ENCODE measurements at regions not wholly inside any gene's neighbourhood (a gene's known extent, or its start where the extent isn't known, plus 50 kb on each side); places are given as distances from the start of the nearest gene placed in this dataset.

GRCh38 chr1:203937678-203938330, 76.4 kb downstream of the SNRPE start:
- no peak for TF ChIP-seq CTCF (IDR thresholded peaks at IDR 0.05; ENCODE audit: control extremely low read depth, extremely low read depth)
- Histone ChIP-seq H3K9me3 (ENCODE audit: control insufficient read depth in 4 of 4, insufficient read depth in 3 of 4, low read length in 3 of 4) (no peaks in the 10 kb centered on the region), H3K4me3 (no peak overlapping the region), H3K27ac (ENCODE audit: low read depth in 1 of 2, low read length in 1 of 2) (no peak overlapping the region), H3K36me3 (ENCODE audit: control insufficient read depth in 4 of 4, insufficient read depth in 4 of 4, low read length in 4 of 4) (no peaks in the 10 kb centered on the region), H3K9ac (ENCODE audit: insufficient read depth in 1 of 2, low read length in 2 of 2) (no peak overlapping the region), H3K4me1 (ENCODE audit: control insufficient read depth in 5 of 5, insufficient read depth in 5 of 5, low read length in 5 of 5) (peaks cover 0 to 6% (median 0%) of the 10 kb centered on the region in 5 donors), H3K27me3 (ENCODE audit: control insufficient read depth in 3 of 3, insufficient read depth in 3 of 3, low read length in 2 of 3) (no peaks in the 10 kb centered on the region)
- DNase-seq (no peak), ATAC-seq (ENCODE audit: insufficient read depth, low FRiP score) (no peak)
- WGBS, 2 donors = 55 to 57% methylated on average over 5 of the region's 5 CpGs

DNA sequence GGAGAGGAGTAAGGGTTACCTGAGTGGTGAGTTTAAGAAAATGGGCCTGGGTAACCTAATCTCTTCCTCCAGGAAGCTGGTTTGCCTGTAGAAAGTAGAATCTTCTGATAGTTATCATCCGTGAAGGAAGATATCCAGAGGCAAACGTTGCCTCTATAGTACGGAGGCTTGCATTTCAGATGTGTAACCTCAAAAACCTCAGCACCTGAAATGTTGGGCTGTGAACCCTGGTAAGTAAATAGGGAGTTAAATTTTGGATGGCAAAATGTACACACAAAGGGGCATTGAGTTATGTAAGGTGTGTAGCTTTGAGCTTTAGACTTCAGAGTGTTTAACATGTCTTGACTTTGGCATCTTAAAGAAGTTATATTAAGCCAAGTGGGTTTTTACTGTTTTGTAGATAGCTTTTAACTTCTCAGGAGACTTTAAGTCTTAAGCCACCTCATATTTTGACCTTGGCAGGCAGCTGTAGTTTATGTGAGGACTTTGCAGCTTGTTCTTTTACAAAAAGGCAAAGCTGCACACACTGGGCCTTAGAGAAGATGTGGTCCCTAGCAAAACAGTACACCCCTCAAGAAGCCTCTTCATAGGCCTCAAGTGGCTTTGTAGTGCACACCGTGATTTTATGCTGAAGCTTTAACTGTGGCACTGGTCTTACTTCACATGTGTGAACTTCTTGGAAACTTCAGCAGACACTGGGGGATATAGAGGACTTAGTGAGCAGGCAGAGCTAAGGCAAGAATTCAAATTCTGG, 83.4 kb downstream of the SNRPE start:
- Histone ChIP-seq H3K4me1 (ENCODE audit: control insufficient read depth in 5 of 5, insufficient read depth in 5 of 5, low read length in 5 of 5) (no peaks in the 10 kb centered on the region), H3K36me3 (ENCODE audit: control insufficient read depth in 4 of 4, insufficient read depth in 4 of 4, low read length in 4 of 4) (no peaks in the 10 kb centered on the region), H3K27ac (ENCODE audit: low read depth in 1 of 2, low read length in 1 of 2) (no peak overlapping the region), H3K9ac (ENCODE audit: insufficient read depth in 1 of 2, low read length in 2 of 2) (no peak overlapping the region), H3K9me3 (ENCODE audit: control insufficient read depth in 4 of 4, insufficient read depth in 3 of 4, low read length in 3 of 4) (no peaks in the 10 kb centered on the region), H3K27me3 (ENCODE audit: control insufficient read depth in 3 of 3, insufficient read depth in 3 of 3, low read length in 2 of 3) (no peaks in the 10 kb centered on the region), H3K4me3 (no peak overlapping the region)
- DNase-seq (peak; percentile 20 to 58 (median 34)), ATAC-seq (ENCODE audit: insufficient read depth, low FRiP score) (no peak)
- no peak for TF ChIP-seq CTCF (IDR thresholded peaks at IDR 0.05; ENCODE audit: control extremely low read depth, extremely low read depth)
- 59 to 75% methylated on average over 4 of the region's 4 CpGs for WGBS, 2 donors

GRCh38 chr1:203954293-203954692, 92.9 kb downstream of the SNRPE start:
- Histone ChIP-seq H3K27me3 (ENCODE audit: control insufficient read depth in 3 of 3, insufficient read depth in 3 of 3, low read length in 2 of 3) (no peaks in the 10 kb centered on the region), H3K27ac (ENCODE audit: low read depth in 1 of 2, low read length in 1 of 2) (peak overlapping the region in 1 of 2 donors; percentile 31), H3K4me1 (ENCODE audit: control insufficient read depth in 5 of 5, insufficient read depth in 5 of 5, low read length in 5 of 5) (no peaks in the 10 kb centered on the region), H3K9ac (ENCODE audit: insufficient read depth in 1 of 2, low read length in 2 of 2) (no peak overlapping the region), H3K36me3 (ENCODE audit: control insufficient read depth in 4 of 4, insufficient read depth in 4 of 4, low read length in 4 of 4) (no peaks in the 10 kb centered on the region), H3K9me3 (ENCODE audit: control insufficient read depth in 4 of 4, insufficient read depth in 3 of 4, low read length in 3 of 4) (peaks cover 0 to 9% (median 3%) of the 10 kb centered on the region in 4 donors), H3K4me3 (no peak overlapping the region)
- DNase-seq (no peak), ATAC-seq (ENCODE audit: insufficient read depth, low FRiP score) (no peak)
- no peak for TF ChIP-seq CTCF (IDR thresholded peaks at IDR 0.05; ENCODE audit: control extremely low read depth, extremely low read depth)
- 78 to 92% methylated on average over 5 of the region's 5 CpGs for WGBS, 2 donors

All from lung (tissue), 11 donors.